Breast epithelium (tissue), 4 donors: ENCODE measurements at regions not wholly inside any gene's neighbourhood (a gene's known extent, or its start where the extent isn't known, plus 50 kb on each side); places are given as distances from the start of the nearest gene placed in this dataset.

Experiments used
- DNase-seq, 2 donors: peaks; one replicate each; pipeline ENCODE4 v3.0.0-alpha.2; 2019; ENCODE audit warnings: low spot score in 2 of 2
- H3K27ac ChIP-seq, 2 donors: fragments of 200-600 bp; sonication (generic) in 1 of 2; one replicate each; pipeline ENCODE4 v1.5.1; 2016 to 2019; ENCODE audit warnings: mild to moderate bottlenecking in 1 of 2
- H3K27me3 ChIP-seq, 2 donors: fragments of 200-600 bp; sonication (generic) in 1 of 2; one replicate each; pipeline versions ENCODE4 v1.5.1 to v1.6.0; 2017 to 2019; ENCODE audit warnings: control low read depth in 1 of 2, mild to moderate bottlenecking in 1 of 2
- H3K36me3 ChIP-seq: fragments of 200-600 bp; one replicate; pipeline ENCODE4 v1.5.1; 2019
- H3K4me1 ChIP-seq, 2 donors: fragments of 200-600 bp; sonication (generic); one replicate each; pipeline ENCODE4 v1.5.1; 2016 to 2019; ENCODE audit warnings: control low read depth in 1 of 2
- H3K4me3 ChIP-seq, 3 donors: fragments of 200-600 bp; sonication (generic); 1 replicate in 2 of 3; 2 replicates in 1 of 3; pipeline ENCODE4 v1.5.1; 2016 to 2019; ENCODE audit warnings: mild to moderate bottlenecking in 3 of 3, moderate library complexity in 2 of 3
- H3K9me3 ChIP-seq, 2 donors: fragments of 200-600 bp; sonication (generic) in 1 of 2; one replicate each; pipeline ENCODE4 v1.5.1; 2016 to 2019; ENCODE audit warnings: control low read depth in 1 of 2
- CTCF ChIP-seq, 3 donors: fragments of 450-650 bp; IDR thresholded peaks; one replicate each; pipeline ENCODE4 v1.5.1; 2016 to 2017; ENCODE audit warnings: antibody characterized with exemption in 3 of 3, mild to moderate bottlenecking in 3 of 3, moderate library complexity in 3 of 3
- POLR2A ChIP-seq: fragments of 450-650 bp; IDR thresholded peaks from one replicate; pipeline ENCODE4 v1.6.1; 2016; ENCODE audit warnings: antibody characterized with exemption, mild to moderate bottlenecking, moderate library complexity
- POLR2AphosphoS5 ChIP-seq, 3 donors: sonication (generic); formaldehyde crosslinking; IDR thresholded peaks; one replicate each; pipeline ENCODE4 v1.6.1; 2017; ENCODE audit warnings: antibody characterized with exemption in 3 of 3
- intact Hi-C: fragments of 100-400 bp; cut with DNase I; formaldehyde crosslinking; loops from one replicate; pipeline ENCODE4 v1.15.1; 2023; ENCODE audit warnings: low total_unique reads

- H3K27ac ChIP-seq: no peak overlapping the region
- no peaks in the 10 kb centered on the region for H3K27me3 ChIP-seq
- no peak for DNase-seq
- TF ChIP-seq CTCF (IDR thresholded peaks at IDR 0.05) (no peak), POLR2AphosphoS5 (IDR thresholded peaks at IDR 0.05) (no peak), POLR2A (no peak)
- no peaks in the 10 kb centered on the region for H3K4me1 ChIP-seq
- intact Hi-C loops: no loop called here
- peaks cover 0 to 11% of the 10 kb centered on the region in 2 donors for H3K9me3 ChIP-seq
- no peaks in the 10 kb centered on the region for H3K36me3 ChIP-seq
- no peak overlapping the region for H3K4me3 ChIP-seq
Observed at GRCh38 chr7:18262058-18262457, 233.5 kb upstream of the HDAC9 start.

DNA sequence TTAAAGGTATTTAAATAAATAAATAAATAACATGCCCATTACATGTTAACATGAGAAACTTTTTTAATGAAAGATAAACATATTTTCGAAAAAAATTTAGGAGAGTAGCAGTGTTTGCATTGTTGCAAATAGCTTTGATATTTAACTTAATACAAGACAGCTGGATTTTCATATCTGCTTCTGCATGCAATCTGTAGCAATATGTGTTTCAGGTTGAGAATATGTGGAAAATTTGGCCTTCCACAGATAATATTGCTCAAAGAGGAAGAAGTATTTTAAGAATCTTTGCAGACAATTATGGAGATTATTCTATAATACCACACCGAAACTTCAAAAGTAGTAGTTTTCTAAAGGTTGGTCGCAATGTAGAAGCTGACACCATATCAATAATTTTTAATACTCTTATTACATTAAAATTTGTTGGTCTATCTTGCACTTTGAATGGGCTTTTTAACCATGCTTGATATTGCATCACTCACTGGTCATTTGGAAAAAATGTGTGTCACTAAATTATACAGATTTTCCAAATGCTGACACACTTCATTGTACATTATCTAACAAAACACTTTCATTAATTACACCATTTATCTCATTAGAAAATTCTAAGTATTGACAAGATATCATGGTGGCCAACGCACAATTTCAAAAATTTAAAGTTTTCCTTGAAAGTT lies 229.8 kb upstream of the HDAC9 start:
- no peaks in the 10 kb centered on the region for H3K4me1 ChIP-seq

GRCh38 chr7:18268571-18268970 lies 227.0 kb upstream of the HDAC9 start:
- Histone ChIP-seq H3K36me3 (no peaks in the 10 kb centered on the region), H3K4me3 (no peak overlapping the region), H3K4me1 (no peaks in the 10 kb centered on the region), H3K27ac (no peak overlapping the region), H3K9me3 (no peaks in the 10 kb centered on the region), H3K27me3 (no peaks in the 10 kb centered on the region)
- no peak for TF ChIP-seq CTCF (IDR thresholded peaks at IDR 0.05)
- TF ChIP-seq POLR2A: no peak
- TF ChIP-seq POLR2AphosphoS5 (IDR thresholded peaks at IDR 0.05): no peak
- DNase-seq: no peak
- intact Hi-C loops: no loop called here

More for the DNA sequence above, 229.8 kb upstream of the HDAC9 start:
- TF ChIP-seq POLR2AphosphoS5 (IDR thresholded peaks at IDR 0.05) (no peak), CTCF (IDR thresholded peaks at IDR 0.05) (no peak), POLR2A (no peak)
- Histone ChIP-seq H3K36me3 (no peaks in the 10 kb centered on the region), H3K27me3 (no peaks in the 10 kb centered on the region), H3K4me3 (no peak overlapping the region), H3K9me3 (peaks cover 0 to 11% of the 10 kb centered on the region in 2 donors), H3K27ac (no peak overlapping the region)
- intact Hi-C loops: no loop called here
- no peak for DNase-seq

- intact Hi-C loops: no loop called here
- H3K36me3 ChIP-seq: no peaks in the 10 kb centered on the region
- TF ChIP-seq POLR2A: no peak
- no peak overlapping the region for H3K27ac ChIP-seq
- no peaks in the 10 kb centered on the region for H3K9me3 ChIP-seq
- H3K4me1 ChIP-seq: no peaks in the 10 kb centered on the region
- no peaks in the 10 kb centered on the region for H3K27me3 ChIP-seq
- no peak for DNase-seq
- H3K4me3 ChIP-seq: no peak overlapping the region
Observed at GRCh38 chr7:18276380-18276779, 219.2 kb upstream of the HDAC9 start.

- no peak for DNase-seq
- no peaks in the 10 kb centered on the region for H3K27me3 ChIP-seq
- H3K4me3 ChIP-seq: no peak overlapping the region
- H3K27ac ChIP-seq: no peak overlapping the region
- intact Hi-C loops: no loop called here
- H3K9me3 ChIP-seq: no peaks in the 10 kb centered on the region
- TF ChIP-seq CTCF (IDR thresholded peaks at IDR 0.05) (no peak), POLR2AphosphoS5 (IDR thresholded peaks at IDR 0.05) (no peak), POLR2A (no peak)
- no peaks in the 10 kb centered on the region for H3K4me1 ChIP-seq
- no peaks in the 10 kb centered on the region for H3K36me3 ChIP-seq
Observed at GRCh38 chr7:18278316-18278715, 217.2 kb upstream of the HDAC9 start.

DNA sequence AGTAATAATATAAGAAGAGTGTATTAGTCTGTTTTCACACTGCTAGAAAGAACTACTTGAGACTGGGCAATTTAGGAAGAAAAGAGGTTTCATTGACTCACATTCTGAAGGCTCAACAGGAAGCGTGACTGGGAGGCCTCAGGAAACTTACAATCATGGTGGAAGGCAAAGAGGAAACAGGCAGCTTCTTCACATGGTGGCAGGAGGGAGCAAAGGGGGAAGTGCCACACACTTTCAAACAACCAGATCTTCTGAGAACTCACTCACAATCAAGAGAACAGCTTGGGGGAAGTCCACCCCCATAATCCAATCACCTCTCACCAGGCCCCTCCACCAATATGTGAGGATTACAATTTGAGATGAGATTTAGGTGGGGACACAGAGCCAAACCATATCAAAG lies 212.5 kb upstream of the HDAC9 start:
- Histone ChIP-seq H3K9me3 (no peaks in the 10 kb centered on the region), H3K27me3 (no peaks in the 10 kb centered on the region), H3K4me1 (no peaks in the 10 kb centered on the region), H3K4me3 (no peak overlapping the region), H3K27ac (no peak overlapping the region), H3K36me3 (no peaks in the 10 kb centered on the region)
- intact Hi-C loops: no loop called here
- TF ChIP-seq POLR2AphosphoS5 (IDR thresholded peaks at IDR 0.05) (no peak), CTCF (IDR thresholded peaks at IDR 0.05) (no peak), POLR2A (no peak)
- no peak for DNase-seq
